CD4-positive, alpha-beta memory T cell (primary cell): ENCODE measurements at regions not wholly inside any gene's neighbourhood (a gene's known extent, or its start where the extent isn't known, plus 50 kb on each side); places are given as distances from the start of the nearest gene placed in this dataset.

ENCODE experiments used
- CTCF ChIA-PET: fragments of 350-600 bp; sonication (Branson Sonifier 250); formaldehyde crosslinking; loops from one replicate; lab custom pipeline; 2021; ENCODE audit warnings: inconsistent platforms; ENCODE audit not compliant: partially characterized antibody; lab: Charles Lee
- POLR2A ChIA-PET: fragments of 350-600 bp; sonication (Branson Sonifier 250); formaldehyde crosslinking; loops from one replicate; lab custom pipeline; 2021; ENCODE audit not compliant: partially characterized antibody; lab: Charles Lee
- DNase-seq, 5 donors: peaks; one replicate each; pipeline versions ENCODE4 v3.0.0 to v3.0.0-alpha.2; 2020 to 2022; ENCODE audit warnings: mixed read lengths in 1 of 5
- H3K27ac ChIP-seq: one replicate; pipeline ENCODE4 v1.7.0; 2013; ENCODE audit warnings: low read depth, low read length
- H3K27me3 ChIP-seq: 2 replicates; pipeline ENCODE4 v1.7.0; 2013; ENCODE audit warnings: mild to moderate bottlenecking, low read length, moderate library complexity; ENCODE audit not compliant: insufficient read depth
- H3K36me3 ChIP-seq: 2 replicates; pipeline ENCODE4 v1.7.0; 2013; ENCODE audit warnings: mild to moderate bottlenecking, low read length, moderate library complexity; ENCODE audit not compliant: insufficient read depth
- H3K4me1 ChIP-seq: 2 replicates; pipeline ENCODE4 v1.7.0; 2013; ENCODE audit warnings: mild to moderate bottlenecking, low read length, moderate library complexity; ENCODE audit not compliant: insufficient read depth
- H3K4me3 ChIP-seq, 2 donors: one replicate each; pipeline ENCODE4 v1.7.0; 2013; ENCODE audit warnings: low read length in 2 of 2, mild to moderate bottlenecking in 1 of 2
- H3K9me3 ChIP-seq, 2 donors: one replicate each; pipeline ENCODE4 v1.7.0; 2013; ENCODE audit warnings: low read length in 2 of 2, control low read depth in 1 of 2; ENCODE audit not compliant: control insufficient read depth in 1 of 2
- H3K27ac Mint-ChIP-seq, 7 donors: one replicate each; pipeline ENCODE4 v1.8.0; 2020 to 2021; ENCODE audit warnings: mixed read lengths in 7 of 7, mild to moderate bottlenecking in 6 of 7, inconsistent platforms in 3 of 7, moderate library complexity in 3 of 7
- H3K27me3 Mint-ChIP-seq, 2 donors: one replicate each; pipeline ENCODE4 v1.8.0; 2020 to 2021; ENCODE audit warnings: mixed read lengths in 2 of 2
- H3K36me3 Mint-ChIP-seq, 2 donors: one replicate each; pipeline ENCODE4 v1.8.0; 2020 to 2021; ENCODE audit warnings: mixed read lengths in 2 of 2, inconsistent platforms in 1 of 2, mild to moderate bottlenecking in 1 of 2
- H3K4me1 Mint-ChIP-seq, 4 donors: one replicate each; pipeline ENCODE4 v1.8.0; 2020 to 2021; ENCODE audit warnings: mixed read lengths in 4 of 4, mild to moderate bottlenecking in 1 of 4
- H3K4me3 Mint-ChIP-seq, 8 donors: one replicate each; pipeline ENCODE4 v1.8.0; 2020 to 2021; ENCODE audit warnings: mixed read lengths in 8 of 8, mild to moderate bottlenecking in 7 of 8, moderate library complexity in 6 of 8, inconsistent platforms in 3 of 8
- H3K9me3 Mint-ChIP-seq, 8 donors: one replicate each; pipeline ENCODE4 v1.8.0; 2020 to 2021; ENCODE audit warnings: mixed read lengths in 8 of 8, mild to moderate bottlenecking in 5 of 8, inconsistent platforms in 3 of 8, moderate library complexity in 1 of 8
- intact Hi-C: fragments of 100-400 bp; cut with micrococcal nuclease; formaldehyde crosslinking; loops from one replicate; pipeline ENCODE4 v1.15.1; 2023

DNA sequence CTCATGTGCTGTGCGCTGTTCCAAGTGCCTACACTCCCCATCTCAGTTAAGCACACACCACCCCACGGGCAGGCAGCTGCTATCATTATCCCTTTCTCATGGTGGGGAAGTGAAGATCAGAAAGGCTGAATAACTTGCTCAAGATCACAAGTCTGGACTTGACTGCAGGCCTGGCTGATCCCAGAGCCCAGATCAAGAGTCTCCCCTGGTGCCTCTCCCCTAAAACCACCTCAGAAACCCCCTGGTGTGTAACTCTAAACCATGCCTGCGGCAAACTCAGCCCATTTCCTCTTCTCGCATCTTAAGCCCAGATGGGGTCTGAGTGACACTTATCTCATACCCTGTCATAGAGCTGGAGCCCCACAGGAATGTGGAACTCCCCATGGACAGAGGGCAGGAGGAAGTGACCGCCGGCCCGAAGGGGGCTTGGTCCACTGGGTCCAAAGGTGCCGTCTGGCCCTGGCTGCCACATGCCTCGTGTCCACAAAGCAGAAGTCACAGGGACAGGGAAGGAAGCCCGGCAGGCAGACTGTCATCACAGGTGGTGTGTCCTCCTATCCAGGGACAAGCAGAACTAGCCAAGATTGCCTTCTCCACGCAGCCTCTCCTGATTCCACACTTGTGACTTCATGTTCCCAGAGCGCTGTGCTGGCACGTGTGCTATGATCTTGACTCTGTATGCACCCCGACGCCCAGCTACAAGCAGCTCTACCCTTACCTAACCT lies 92.1 kb downstream of the SYF2 start:
- POLR2A ChIA-PET: no interaction called here
- CTCF ChIA-PET: no interaction called here
- Mint-ChIP-seq H3K4me3 (no peak overlapping the region), H3K4me1 (no peaks in the 10 kb centered on the region), H3K27me3 (peaks cover 16 to 40% of the 10 kb centered on the region in 2 donors), H3K27ac (no peak overlapping the region), H3K9me3 (peaks cover 0 to 1% (median 0%) of the 10 kb centered on the region in 8 donors), H3K36me3 (no peaks in the 10 kb centered on the region)
- Histone ChIP-seq H3K9me3 (no peaks in the 10 kb centered on the region), H3K27ac (no peak overlapping the region), H3K27me3 (peaks cover 7% of the 10 kb centered on the region), H3K4me3 (no peak overlapping the region), H3K4me1 (no peaks in the 10 kb centered on the region), H3K36me3 (no peaks in the 10 kb centered on the region)
- no peak for DNase-seq
- intact Hi-C loops: no loop called here

GRCh38 chr1:25137521-25138395 lies 94.5 kb downstream of the SYF2 start:
- H3K4me1 Mint-ChIP-seq: no peaks in the 10 kb centered on the region
- ChIA-PET POLR2A (no interaction called here), CTCF (no interaction called here)
- H3K27me3 Mint-ChIP-seq: peaks cover 20 to 37% of the 10 kb centered on the region in 2 donors
- no peak overlapping the region for H3K27ac ChIP-seq
- no peak overlapping the region for H3K4me3 ChIP-seq
- intact Hi-C loops: no loop called here
- H3K27ac Mint-ChIP-seq: no peak overlapping the region
- no peak for DNase-seq
- no peak overlapping the region for H3K4me3 Mint-ChIP-seq
- no peaks in the 10 kb centered on the region for H3K9me3 ChIP-seq
- H3K4me1 ChIP-seq: no peaks in the 10 kb centered on the region
- H3K36me3 ChIP-seq: no peaks in the 10 kb centered on the region
- peaks cover 0 to 1% (median 0%) of the 10 kb centered on the region in 8 donors for H3K9me3 Mint-ChIP-seq
- H3K36me3 Mint-ChIP-seq: no peaks in the 10 kb centered on the region
- H3K27me3 ChIP-seq: peaks cover 7% of the 10 kb centered on the region

DNA sequence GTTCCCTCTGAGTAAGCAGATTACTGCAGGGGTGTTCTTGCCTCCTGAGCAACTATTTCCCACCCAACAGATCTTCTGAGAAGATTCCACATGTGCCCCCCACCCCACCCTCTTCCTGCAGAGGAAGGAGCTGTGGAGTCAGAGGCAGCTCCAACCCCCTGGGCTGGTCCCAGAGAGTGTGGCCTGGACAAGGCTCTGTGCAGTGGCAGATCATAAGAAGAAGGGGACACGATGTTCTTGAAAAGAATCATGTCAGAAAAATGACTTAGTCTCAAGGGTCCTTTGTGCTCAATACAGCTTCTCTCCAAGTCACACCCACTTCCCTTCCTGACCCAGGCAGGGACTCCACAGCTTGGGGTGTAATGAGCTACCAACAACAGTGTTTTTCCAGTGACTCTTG lies 95.2 kb downstream of the SYF2 start:
- ChIA-PET CTCF (no interaction called here), POLR2A (no interaction called here)
- DNase-seq: no peak
- no peaks in the 10 kb centered on the region for H3K36me3 Mint-ChIP-seq
- H3K27me3 Mint-ChIP-seq: peaks cover 21 to 35% of the 10 kb centered on the region in 2 donors
- H3K27ac Mint-ChIP-seq: no peak overlapping the region
- no peaks in the 10 kb centered on the region for H3K4me1 Mint-ChIP-seq
- no peaks in the 10 kb centered on the region for H3K9me3 ChIP-seq
- no peak overlapping the region for H3K27ac ChIP-seq
- no peaks in the 10 kb centered on the region for H3K36me3 ChIP-seq
- H3K4me1 ChIP-seq: no peaks in the 10 kb centered on the region
- peaks cover 7% of the 10 kb centered on the region for H3K27me3 ChIP-seq
- H3K4me3 ChIP-seq: no peak overlapping the region
- H3K4me3 Mint-ChIP-seq: no peak overlapping the region
- H3K9me3 Mint-ChIP-seq: peaks cover 0 to 1% (median 0%) of the 10 kb centered on the region in 8 donors
- intact Hi-C loops: no loop called here

- Histone ChIP-seq H3K4me1 (no peaks in the 10 kb centered on the region), H3K27me3 (peaks cover 7% of the 10 kb centered on the region), H3K27ac (no peak overlapping the region), H3K9me3 (no peaks in the 10 kb centered on the region), H3K36me3 (no peaks in the 10 kb centered on the region), H3K4me3 (no peak overlapping the region)
- POLR2A ChIA-PET: no interaction called here
- Mint-ChIP-seq H3K4me1 (no peaks in the 10 kb centered on the region), H3K4me3 (no peak overlapping the region), H3K27ac (no peak overlapping the region), H3K9me3 (peaks cover 0 to 1% (median 0%) of the 10 kb centered on the region in 8 donors), H3K36me3 (no peaks in the 10 kb centered on the region), H3K27me3 (peaks cover 18 to 30% of the 10 kb centered on the region in 2 donors)
- intact Hi-C loops: no loop called here
- CTCF ChIA-PET: no interaction called here
- no peak for DNase-seq
Observed at GRCh38 chr1:25135909-25136308, 96.4 kb downstream of the SYF2 start.

- Mint-ChIP-seq H3K36me3 (no peaks in the 10 kb centered on the region), H3K4me1 (no peaks in the 10 kb centered on the region), H3K9me3 (no peaks in the 10 kb centered on the region), H3K4me3 (no peak overlapping the region), H3K27me3 (peaks cover 16 to 24% of the 10 kb centered on the region in 2 donors), H3K27ac (no peak overlapping the region)
- POLR2A ChIA-PET: no interaction called here
- DNase-seq: no peak
- intact Hi-C loops: no loop called here
- Histone ChIP-seq H3K4me1 (no peaks in the 10 kb centered on the region), H3K4me3 (no peak overlapping the region), H3K27ac (no peak overlapping the region), H3K36me3 (no peaks in the 10 kb centered on the region), H3K27me3 (peaks cover 7% of the 10 kb centered on the region), H3K9me3 (no peaks in the 10 kb centered on the region)
- CTCF ChIA-PET: interaction anchor here (1.8 kb wide), 1 partner anchor 13 kb away, joined by 4 read pairs; no protein-coding TSS in a partner anchor
Observed at GRCh38 chr1:25134801-25135461, 97.4 kb downstream of the SYF2 start.

GRCh38 chr1:25134307-25134706 lies 98.0 kb downstream of the SYF2 start:
- H3K27ac ChIP-seq: no peak overlapping the region
- no peaks in the 10 kb centered on the region for H3K9me3 ChIP-seq
- Mint-ChIP-seq H3K27me3 (peaks cover 15 to 20% of the 10 kb centered on the region in 2 donors), H3K9me3 (no peaks in the 10 kb centered on the region), H3K27ac (no peak overlapping the region), H3K36me3 (no peaks in the 10 kb centered on the region), H3K4me1 (no peaks in the 10 kb centered on the region), H3K4me3 (no peak overlapping the region)
- H3K27me3 ChIP-seq: peaks cover 7% of the 10 kb centered on the region
- H3K4me3 ChIP-seq: no peak overlapping the region
- CTCF ChIA-PET: interaction anchor here (1.8 kb wide), 1 partner anchor 14 kb away, joined by 4 read pairs; no protein-coding TSS in a partner anchor
- no peaks in the 10 kb centered on the region for H3K4me1 ChIP-seq
- POLR2A ChIA-PET: no interaction called here
- intact Hi-C loops: no loop called here
- DNase-seq: no peak
- H3K36me3 ChIP-seq: no peaks in the 10 kb centered on the region

- Mint-ChIP-seq H3K9me3 (no peaks in the 10 kb centered on the region), H3K27ac (no peak overlapping the region), H3K27me3 (peaks cover 4 to 9% of the 10 kb centered on the region in 2 donors), H3K4me1 (no peaks in the 10 kb centered on the region), H3K4me3 (no peak overlapping the region), H3K36me3 (no peaks in the 10 kb centered on the region)
- intact Hi-C loops: no loop called here
- no peak overlapping the region for H3K4me3 ChIP-seq
- no peaks in the 10 kb centered on the region for H3K27me3 ChIP-seq
- no peaks in the 10 kb centered on the region for H3K4me1 ChIP-seq
- DNase-seq: no peak
- no peak overlapping the region for H3K27ac ChIP-seq
- ChIA-PET POLR2A (no interaction called here), CTCF (no interaction called here)
- H3K9me3 ChIP-seq: no peaks in the 10 kb centered on the region
- H3K36me3 ChIP-seq: no peaks in the 10 kb centered on the region
Observed at GRCh38 chr1:25131794-25132193, 100.5 kb downstream of the SYF2 start.
